SHP77 (cell line): ENCODE measurements at regions not wholly inside any gene's neighbourhood (a gene's known extent, or its start where the extent isn't known, plus 50 kb on each side); places are given as distances from the start of the nearest gene placed in this dataset.
A peak's percentile ranks its signal among the peaks of the same experiment; 100 is the strongest.
"Not testable (repeated sequence)": the region's sequence is repeated elsewhere in the genome, so short reads cannot be mapped to it uniquely, and the experiment has no call there.

Experiments
- DNase-seq, 2 experiments: peaks; one replicate each; lab custom pipeline; 2025; lab: John Stamatoyannopoulos, UW

DNA sequence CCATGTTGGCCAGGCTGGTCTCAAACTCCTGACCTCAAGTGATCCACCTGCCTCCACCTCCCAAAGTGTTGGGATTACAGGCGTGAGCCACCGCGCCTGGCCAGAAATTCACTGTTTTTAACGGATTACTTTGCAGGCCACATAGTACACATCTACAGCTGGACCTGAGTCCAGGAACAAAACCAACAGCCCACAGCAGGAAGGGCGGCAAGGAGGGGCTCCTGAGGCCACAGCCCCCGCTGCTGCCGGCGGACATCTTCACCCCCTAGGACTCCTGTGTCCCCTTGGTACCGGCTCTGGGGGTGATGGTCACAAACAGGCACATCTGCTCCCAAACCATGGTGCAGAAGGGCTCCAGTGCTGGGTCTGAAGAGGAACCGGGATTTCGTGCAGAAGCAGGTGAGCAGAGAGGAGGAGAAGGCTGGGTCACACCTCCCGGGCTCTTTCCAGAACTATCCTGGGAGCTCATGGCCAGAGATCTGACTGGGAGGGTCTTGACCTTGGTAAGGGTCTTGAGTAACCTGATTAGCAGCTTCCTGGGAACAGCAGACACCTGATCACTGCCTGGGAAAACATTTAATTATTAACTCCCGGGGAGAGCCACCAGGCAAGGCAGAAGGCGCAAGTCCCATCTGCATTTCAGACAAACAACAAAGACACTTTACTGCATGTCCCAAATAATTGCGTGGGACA is 99.9 kb downstream of the SHANK2 start:
- DNase-seq: not testable (repeated sequence)

DNA sequence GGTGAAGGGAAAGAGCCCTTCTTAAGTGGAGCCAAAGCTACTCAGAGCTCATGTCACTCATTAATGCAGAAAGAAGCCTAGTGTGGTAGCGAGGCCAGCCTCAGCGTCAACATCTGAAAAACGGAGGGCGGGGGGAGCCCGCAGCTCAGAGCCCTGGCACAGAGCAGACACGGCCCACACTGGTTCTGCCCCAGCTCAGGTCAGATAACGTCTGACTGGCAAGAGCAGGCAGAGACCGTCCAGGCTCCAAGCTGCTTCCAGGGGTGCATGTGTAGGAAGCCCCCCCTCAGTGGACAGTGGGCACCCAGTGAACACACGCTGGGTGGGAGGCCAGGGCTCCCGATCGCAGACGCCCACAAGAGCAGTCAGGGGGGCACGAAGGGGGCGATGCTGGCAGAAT is 100.8 kb downstream of the SHANK2 start:
- DNase-seq: no peak

DNA sequence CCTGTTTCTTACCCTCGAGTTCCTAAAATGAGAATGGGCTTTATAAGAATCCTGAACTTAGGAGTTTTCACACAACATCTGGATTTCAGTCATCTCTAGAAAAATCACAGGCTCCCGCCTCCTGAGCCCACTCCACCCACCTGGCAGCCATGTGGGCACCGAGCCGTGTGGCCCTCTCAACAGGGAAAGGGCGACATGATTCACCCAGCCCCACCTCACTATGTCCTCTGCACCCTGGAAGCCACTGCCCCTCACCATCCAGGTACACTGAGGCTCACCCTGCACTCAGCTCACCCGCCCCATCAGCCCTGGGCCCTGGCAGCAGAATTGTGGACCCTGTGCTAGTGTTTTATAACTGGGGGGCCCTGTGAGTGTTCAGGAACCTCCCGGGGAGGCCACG is 101.5 kb downstream of the SHANK2 start:
- DNase-seq: no peak

DNA sequence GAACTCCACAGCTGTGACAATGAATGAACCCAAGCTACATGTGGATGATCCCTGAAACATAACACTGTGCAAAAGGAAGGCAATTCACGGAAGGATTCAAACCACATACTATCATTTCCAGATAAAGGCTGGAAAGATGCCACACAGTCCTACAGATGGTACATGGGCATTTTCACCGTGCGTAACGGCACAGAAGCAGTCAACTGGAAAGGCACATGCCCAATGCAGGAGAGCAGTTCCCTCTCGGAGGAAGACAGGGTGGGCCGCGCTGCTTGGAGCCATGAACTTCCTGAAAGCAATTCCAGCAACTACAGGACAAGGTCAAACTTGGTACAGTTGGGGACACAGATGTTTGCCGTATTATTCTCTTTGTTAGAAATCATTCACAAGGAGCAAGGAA is 103.7 kb downstream of the SHANK2 start:
- DNase-seq: no peak

DNA sequence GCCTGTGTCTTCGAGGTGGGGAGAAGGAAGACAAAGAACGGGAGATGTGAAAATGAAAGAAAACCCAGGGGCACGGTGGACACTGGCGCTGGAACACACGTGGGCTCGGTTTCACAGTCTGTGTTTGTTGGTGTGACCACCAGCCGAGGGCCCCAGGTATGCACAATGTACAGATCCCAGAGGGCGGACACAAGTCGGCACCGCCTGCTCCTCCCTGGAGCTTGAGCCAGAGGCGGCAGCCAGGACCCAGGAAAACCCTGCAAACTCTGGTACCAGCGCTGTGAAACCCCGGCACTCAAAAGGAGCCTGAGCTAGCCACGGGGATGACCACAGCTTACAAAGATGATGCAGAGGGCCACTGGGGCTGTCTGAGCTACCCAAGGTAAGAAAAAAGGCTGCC is 105.0 kb downstream of the SHANK2 start:
- no peak for DNase-seq

DNA sequence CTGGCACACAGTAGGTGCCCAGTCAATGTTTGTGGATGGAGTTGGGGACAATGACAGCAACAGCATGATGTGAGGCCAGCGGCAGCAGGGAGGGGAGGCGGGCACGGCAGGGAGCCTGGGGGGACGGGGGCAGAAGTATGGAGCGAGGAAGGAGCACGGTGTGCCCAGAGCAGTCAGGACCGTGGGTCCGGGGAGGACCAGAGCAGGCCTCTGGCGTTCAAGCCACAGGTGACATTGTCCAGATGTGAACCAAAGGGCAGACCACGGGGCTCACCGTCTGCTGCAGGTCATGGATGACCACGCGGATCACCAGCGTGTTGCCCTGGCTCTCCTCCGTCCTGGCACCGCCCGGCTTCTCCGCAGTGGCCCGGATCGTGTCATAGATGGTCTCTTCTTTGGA is 105.5 kb downstream of the SHANK2 start:
- DNase-seq: no peak

DNA sequence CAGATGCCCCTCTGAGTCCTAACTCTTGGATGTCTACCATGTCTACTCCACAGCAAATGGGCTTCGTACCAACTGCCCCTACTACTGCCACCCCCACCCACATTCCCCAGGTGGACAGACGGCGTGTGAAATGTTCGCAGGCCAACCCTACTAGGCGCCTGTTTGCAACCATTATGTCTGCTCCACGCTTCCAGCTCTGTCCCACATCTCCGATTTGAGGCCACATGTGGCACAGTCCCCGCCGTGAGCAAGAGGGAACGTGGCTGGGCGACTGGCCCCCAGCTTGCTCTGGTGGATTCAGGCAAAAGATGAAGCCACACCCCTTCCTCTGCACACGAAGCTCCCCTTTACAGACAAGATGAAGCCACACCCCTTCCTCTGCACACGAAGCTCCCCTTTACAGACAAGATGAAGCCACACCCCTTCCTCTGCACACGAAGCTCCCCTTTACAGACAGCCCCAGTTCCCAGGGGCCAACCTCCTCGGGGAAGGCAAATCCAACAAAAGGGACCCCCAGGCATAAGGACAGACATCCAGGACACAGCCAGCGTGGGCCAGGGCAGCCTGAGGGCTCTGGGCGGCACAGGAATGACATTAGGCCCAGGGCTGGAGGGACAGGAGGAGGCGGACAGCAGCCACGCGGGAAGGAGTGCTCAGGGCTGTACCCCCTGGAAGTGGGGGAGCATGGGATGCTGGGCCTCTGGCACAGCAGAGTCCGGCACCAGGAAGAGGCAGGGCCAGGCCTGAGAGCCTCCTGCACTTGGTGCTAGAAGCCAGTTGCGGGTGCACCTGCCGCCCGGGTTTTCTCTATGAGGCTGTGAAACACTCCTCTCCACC is 106.2 kb downstream of the SHANK2 start:
- no peak for DNase-seq

DNA sequence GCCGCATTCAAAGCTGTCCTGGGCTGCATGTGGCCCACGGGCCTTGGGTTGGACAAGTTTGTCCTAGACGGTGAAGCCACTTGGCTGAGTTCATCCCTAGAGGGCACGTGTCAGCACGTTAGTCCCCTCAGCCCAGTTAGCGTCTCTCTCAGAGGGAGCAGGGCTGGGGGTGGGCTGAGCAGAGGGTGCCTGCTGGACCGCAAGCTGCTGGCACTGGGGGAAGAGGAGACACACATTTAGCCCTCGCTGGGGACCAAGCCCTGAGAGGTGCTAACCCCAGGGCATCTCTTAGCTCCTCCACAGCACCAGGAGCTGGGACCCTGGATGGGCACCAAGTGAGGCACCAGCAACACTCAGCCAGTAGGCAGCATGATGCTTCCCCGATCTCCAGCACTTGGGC is 107.0 kb downstream of the SHANK2 start:
- DNase-seq: no peak

DNA sequence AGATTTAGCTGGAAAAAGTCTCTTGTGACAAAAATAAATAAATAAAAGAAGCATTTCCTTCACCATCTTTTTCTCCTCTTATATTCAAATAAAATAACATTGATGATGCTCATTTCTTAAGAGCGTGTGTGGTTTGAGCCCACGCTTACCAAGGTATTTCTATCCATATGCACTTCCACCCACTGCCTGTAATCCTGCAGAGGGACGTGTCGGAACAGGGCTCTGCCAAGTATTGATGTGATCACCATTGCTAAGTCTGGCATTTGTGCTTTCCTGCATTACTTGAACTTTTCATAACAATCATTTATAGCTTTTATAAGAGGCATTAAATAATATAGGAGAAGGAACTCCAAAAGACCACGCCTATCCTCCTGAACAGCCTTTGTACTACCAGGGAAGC is 107.6 kb downstream of the SHANK2 start:
- DNase-seq: no peak

DNA sequence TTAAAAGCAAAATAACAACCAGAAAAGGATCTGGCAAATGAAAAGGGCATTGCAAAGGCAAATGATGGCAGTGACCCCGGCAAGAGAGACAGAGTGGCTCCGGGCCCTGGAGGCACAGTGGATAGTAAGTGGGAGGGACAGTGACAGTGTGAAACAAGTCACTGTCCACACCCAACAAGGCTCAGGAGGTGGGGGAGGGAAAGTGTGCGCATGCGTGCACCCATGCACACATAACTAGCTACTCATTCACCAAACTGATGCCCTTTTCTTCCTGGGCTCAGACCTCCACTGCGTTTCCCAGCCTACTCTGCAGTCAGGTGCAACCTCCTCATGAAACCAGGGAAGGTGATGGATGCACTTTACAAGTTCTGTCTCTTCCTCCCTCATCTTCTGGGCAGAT is 108.4 kb downstream of the SHANK2 start:
- no peak for DNase-seq

DNA sequence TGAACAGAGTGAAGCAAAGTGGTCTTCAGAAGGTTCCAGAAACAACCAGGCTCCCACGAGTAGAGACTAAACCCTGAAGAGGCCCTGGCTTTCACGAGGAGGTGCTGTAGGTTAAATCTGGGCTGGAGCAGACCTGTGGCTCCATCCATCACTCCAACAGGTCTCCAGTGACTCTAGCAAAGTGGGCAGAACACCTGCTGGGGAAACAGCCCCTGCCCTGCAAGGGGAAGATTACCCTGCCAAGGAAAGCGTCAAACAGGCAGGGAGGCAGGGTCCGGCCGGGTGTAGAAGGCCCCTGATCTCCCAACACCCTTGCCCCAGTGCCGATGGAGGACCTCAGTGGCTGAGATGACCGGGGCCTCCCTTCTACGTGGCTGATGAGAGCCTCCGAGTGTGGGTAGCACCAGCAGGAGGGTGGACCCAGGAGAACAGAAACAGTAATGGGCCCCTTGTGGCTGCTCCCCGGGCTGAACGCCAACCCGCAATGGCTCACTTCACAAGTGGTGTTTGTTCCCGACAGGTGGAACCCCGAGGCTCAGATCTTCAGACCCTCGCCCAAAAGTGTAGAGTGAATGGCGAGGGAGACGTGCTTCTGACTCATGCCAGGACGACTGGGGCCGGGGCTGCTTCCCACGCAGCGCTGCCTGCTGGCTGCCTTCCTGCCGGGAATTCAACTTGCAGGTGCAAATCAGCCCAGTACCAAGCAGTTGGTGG is 112.0 kb downstream of the SHANK2 start:
- DNase-seq: no peak

DNA sequence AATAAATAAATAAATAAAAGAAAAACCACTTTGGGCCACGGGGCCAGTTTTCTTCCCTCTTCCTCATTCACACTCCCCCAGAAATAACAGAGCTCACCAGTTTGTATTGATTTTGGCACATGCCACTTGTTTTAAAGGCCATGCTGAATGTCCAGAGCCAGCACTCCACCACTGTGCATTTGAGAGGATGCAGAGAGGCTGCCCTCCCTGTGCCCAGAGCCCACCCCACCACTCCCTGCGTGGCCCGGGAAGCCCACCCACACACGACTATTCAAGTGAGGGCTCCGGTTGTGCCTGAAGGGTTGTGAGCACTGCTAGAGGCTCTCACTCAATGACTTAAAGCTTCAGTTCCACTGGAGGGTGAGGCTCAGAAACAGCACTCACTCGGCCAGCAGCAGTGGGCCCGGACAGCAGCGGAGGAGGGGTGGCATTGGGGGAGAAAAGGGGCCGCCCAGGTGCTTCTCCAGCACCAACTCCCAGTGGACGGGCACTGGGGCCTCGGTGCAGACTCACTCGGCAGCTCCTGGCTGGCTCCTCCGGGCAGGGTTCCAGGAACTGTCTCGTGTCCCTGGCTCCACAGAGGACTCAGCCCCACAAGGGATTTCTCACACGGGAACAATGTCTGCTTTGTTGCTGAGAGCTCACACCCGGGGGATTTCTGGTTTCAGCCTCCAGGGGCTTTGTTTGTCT is 112.7 kb downstream of the SHANK2 start:
- no peak for DNase-seq

DNA sequence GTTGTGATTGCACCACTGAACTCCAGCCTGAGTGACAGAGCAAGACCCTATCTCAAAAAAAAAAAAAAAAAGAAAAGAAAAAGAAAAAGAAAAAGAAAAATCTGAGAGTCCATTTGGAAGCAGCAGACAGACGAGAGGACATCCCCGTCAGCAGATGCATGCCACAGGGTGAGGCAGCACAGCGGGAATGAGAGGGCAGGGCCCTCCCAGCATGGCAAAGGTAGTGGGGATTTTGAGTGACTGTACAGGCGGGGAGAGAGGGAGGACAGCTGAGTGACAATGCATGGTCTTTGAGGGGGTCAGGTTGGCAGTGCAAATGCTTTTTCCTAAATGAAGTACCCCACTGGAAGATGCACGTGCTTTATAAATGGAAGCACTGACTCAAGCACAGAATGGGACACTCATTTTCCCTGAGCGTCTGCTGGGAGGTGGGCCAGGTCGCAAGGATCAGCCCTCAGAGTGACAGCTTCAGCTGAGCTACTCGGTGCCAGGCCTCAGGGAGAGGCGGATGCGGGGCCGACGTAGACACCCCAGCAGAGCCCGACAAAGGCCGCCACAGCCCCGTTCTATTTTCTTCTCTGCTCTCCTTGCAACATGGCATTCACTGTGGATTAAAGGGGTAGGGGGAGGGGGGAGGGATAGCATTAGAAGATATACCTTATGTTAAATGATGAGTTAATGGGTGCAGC is 113.5 kb downstream of the SHANK2 start:
- DNase-seq: no peak

DNA sequence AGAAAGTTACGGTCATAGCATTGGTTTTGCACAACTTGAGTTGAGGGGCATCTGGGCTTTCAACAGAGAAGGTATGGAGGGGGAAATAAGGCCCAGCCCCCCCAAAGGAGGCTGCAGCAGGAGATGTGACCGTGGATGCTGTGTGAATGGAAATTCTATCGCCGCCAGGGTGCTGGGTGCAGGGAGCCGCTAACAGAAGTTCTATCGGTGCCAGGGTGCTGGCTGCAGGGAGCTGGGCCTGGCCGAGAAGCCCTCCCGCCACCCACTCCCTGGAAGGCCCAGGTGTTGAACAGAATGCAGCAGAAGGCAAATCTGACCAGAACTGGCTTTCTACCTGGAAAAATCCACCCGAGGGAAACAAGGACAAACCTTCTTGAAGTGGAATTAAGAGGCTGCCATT is 115.0 kb downstream of the SHANK2 start:
- no peak for DNase-seq

DNA sequence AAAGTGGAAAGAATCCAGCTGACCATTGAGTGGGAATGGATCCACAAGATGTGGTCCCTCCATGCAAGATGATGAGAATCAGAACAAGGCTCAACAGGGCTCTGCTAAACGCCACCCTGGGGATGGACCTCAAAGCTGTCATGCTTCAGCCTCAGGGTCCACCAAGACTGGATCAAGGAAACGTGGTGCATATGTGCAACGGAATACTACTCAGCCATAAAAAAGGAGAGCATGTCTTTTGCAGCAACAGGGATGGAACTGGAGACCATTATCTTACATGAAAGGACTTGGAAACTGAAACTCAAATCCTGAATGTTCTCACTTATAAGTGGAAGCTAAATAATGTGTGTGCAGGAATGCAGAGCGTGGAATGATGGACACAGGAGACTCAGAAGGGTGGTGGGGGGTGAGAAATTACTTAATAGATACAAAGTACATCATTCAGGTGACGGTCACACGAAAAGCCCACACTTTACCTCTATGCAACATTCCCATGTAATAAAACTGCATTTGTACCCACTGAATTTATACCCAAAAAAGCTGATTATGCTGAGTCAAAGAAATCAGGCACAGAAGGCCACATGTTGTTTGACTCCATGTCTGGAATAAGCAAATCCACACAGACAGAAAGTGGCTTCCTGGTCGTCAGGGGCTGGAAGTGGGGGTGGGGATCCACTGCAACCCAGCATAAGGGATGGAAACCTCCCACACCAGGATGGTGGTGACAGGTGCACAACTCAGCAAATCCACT is 116.1 kb downstream of the SHANK2 start:
- DNase-seq: no peak

DNA sequence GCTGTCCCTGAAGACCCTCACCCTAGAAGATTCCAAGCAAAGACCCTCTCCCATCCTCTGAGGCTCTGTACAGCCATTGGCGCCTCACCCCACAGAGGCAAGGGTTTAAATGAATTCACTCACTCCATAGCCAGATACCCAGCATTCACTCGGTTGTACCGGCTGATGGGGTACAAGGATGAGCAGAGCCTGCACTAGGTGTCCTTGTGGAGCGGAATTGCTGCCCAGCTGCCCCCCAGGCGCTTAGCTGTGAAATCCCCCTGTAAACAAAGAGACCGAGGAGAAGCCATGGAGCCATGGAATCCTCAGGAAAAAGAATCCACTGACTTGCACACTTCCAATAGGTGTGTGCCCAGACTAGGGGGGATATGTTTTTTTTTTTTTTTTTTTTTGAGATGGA is 117.3 kb downstream of the SHANK2 start:
- no peak for DNase-seq

DNA sequence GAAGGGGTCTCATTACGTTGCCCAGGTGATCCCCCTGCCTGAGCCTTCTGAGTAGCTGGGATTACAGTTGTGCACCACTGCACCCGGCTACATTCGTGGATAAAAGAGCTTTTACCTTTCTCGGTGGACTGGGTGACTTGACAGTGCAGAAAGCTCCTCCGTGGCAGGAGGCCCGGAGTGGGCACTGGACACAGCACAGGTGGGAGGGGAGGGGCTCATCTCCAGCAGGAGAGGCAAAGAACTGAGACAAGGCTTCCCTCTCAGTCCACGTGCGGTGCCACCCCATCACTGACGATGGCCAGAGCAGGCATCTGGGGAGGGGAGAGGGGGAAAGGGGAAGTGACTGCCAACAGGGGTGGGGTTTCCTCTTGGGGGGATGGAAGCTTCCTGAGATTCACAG is 118.4 kb downstream of the SHANK2 start:
- no peak for DNase-seq

DNA sequence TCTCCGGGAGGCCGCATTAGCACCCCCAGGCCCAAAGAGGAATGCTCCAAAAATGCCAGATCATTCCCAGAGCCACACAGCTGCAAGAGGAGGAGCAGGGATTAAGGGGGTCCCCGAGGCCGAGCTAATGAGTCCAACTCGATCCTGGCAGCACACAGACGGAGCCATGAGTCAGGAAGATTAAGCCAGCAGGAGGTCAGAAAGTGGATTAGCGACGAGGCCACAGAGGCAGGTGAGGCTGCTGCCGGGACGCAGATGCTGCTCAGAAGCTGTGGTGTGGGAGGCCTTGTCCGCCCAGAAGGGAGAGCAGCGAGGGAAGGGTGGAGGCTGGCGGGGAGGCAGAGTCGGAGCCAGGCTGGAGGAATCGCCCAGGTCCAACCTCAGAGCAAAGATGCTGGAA is 120.5 kb downstream of the SHANK2 start:
- DNase-seq: no peak

DNA sequence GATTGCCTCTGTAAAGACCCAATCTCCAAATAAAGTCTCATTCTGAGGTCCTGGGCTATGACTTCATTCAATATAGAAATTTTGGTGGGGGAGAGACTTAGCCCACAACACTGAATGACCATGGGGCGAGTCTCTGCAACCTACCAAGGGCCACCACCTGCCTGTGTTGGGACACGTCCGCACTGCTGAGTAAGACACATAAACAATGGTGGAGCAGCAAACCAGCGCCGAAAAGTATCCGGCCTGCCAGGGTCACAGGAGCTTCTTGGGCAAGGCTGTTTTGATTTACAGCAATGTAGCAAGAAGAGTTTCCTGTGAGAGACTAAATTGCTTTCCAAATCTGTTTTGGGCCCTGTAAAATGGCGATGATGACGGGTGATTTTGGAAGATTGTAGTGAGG is 122.3 kb downstream of the SHANK2 start:
- DNase-seq: no peak

DNA sequence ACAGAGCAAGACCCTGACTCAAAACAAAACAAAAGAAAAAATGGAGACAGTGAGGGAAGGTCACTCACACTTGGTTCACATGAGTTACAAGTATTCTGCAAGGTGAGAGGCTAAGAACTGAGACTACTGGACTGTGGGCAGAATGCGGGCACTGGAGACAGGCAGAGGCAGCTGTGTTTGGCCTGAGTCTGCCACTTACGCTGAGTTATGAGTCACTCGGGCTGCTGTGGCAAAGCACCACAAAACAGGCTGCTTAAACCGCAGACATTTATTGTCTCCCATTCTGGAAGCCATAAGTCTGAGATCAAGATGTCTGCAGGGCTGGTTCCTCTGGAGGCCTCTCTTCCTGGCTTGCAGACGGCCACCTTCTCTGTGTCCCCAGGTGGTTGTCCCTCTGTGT is 122.8 kb downstream of the SHANK2 start:
- DNase-seq: peak in 1 of 2 experiments; percentile 26

DNA sequence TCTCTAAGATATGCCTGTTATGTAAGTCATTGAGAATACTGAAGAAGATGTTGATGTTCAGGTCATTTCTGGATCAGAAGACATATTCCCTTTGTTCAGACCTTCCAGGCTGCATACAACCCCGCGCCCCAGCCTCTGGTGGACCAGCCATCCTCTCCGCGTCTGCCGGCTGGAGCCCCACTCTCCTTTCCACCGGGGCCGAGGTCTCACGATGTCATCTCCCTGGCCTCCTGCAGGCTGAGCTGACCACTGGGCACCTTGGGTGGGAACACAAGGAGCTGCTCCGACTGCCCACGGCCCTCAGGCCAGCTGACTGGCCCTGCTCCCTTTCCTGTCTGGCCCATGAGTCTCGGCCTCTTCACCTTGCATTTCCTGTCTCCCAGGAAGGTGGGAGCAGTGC is 124.6 kb downstream of the SHANK2 start:
- DNase-seq: no peak
